ENCODE measurements at regions not wholly inside any gene's neighbourhood (a gene's known extent, or its start where the extent isn't known, plus 50 kb on each side); places are given as distances from the start of the nearest gene placed in this dataset.
"Not testable (repeated sequence)": the region's sequence is repeated elsewhere in the genome, so short reads cannot be mapped to it uniquely, and the experiment has no call there.

DNA sequence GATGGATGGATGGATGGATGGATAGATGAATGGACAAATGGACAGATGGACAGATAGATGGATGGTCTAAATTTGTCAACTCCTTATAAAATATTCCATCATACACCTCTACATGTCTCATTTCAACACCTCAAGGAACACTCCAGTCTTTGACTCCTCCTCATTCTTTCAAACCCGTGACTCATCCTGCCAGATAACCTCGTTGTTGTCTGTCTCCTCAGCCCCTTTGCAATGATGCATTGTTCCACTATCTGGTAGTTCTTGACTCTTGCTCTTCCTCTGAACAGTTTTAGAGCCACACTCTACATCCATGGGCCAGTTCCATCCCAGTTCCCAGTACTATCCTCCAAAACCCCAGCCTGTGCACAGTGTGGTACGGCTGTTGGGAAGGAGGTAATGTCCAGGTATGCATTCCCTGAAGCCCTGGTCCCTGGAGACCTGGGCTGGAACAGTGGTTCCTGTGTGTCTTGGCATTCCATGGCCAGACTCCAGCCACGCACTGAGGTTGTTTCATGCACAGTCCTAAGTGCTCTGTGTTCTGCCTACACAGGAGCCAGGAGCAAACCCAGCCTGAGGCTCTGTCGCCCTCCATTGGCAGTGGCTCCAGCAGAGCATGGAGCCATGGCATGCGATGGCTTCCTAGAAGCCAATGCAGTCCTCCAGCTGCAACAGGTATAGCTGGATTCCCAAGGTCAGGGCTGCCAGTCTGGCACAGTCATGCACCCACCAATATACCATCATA, 105.7 kb downstream of the C17orf67 start:
- Histone ChIP-seq H3K4me1 (ENCODE audit: control insufficient read depth in 2 of 2, insufficient read depth in 2 of 2, low read length in 2 of 2) (no peaks in the 10 kb centered on the region), H2AFZ (ENCODE audit: insufficient read depth, low read depth, low read length, poor library complexity, severe bottlenecking) (no peak overlapping the region), H3K9ac (ENCODE audit: low read length) (no peak overlapping the region), H3K79me2 (ENCODE audit: control insufficient read depth, insufficient read depth, low read length) (no peaks in the 10 kb centered on the region), H3K27me3 (replicated peaks in 1 of 4; ENCODE audit: control extremely low read depth in 1 of 4, control insufficient read depth in 3 of 4, insufficient read depth in 4 of 4, low read length in 3 of 4) (peaks cover 0 to 4% (median 0%) of the 10 kb centered on the region in 4 experiments), H3K9me3 (ENCODE audit: control extremely low read depth in 1 of 3, control insufficient read depth in 2 of 3, insufficient read depth in 1 of 3, low read length in 2 of 3) (no peaks in the 10 kb centered on the region), H4K20me1 (ENCODE audit: control insufficient read depth, insufficient read depth, low read length, poor library complexity, severe bottlenecking) (no peaks in the 10 kb centered on the region), H3K36me3 (replicated peaks in 1 of 2; ENCODE audit: control extremely low read depth in 1 of 2, control insufficient read depth in 1 of 2, extremely low read depth in 1 of 2, insufficient read depth in 2 of 2, low read length in 1 of 2) (no peaks in the 10 kb centered on the region), H3K4me2 (replicated peaks; ENCODE audit: low read depth, low read length, poor library complexity, severe bottlenecking) (no peak overlapping the region), H3K4me3 (ENCODE audit: control extremely low read depth in 1 of 5, extremely low read depth in 1 of 5, insufficient read depth in 1 of 5, low read depth in 2 of 5, low read length in 4 of 5) (no peak overlapping the region), H3K27ac (ENCODE audit: low read length in 2 of 2) (no peak overlapping the region)
- Mint-ChIP-seq H3K9me3 (ENCODE audit: insufficient read depth) (no peaks in the 10 kb centered on the region), H3K4me3 (no peak overlapping the region), H3K4me1 (no peaks in the 10 kb centered on the region), H3K27me3 (peaks cover 15% of the 10 kb centered on the region), H3K27ac (no peak overlapping the region)
- intact Hi-C loops (cut with micrococcal nuclease) = no loop called here
- DNase-seq = no peak
- ChIA-PET POLR2A (no interaction called here), CTCF (no interaction called here)
- no peak for ATAC-seq (ENCODE audit: low read depth)
- 86% methylated on average over 6 of the region's 6 CpGs for WGBS (ENCODE audit: insufficient coverage)
- TF ChIP-seq, protein P1, sequence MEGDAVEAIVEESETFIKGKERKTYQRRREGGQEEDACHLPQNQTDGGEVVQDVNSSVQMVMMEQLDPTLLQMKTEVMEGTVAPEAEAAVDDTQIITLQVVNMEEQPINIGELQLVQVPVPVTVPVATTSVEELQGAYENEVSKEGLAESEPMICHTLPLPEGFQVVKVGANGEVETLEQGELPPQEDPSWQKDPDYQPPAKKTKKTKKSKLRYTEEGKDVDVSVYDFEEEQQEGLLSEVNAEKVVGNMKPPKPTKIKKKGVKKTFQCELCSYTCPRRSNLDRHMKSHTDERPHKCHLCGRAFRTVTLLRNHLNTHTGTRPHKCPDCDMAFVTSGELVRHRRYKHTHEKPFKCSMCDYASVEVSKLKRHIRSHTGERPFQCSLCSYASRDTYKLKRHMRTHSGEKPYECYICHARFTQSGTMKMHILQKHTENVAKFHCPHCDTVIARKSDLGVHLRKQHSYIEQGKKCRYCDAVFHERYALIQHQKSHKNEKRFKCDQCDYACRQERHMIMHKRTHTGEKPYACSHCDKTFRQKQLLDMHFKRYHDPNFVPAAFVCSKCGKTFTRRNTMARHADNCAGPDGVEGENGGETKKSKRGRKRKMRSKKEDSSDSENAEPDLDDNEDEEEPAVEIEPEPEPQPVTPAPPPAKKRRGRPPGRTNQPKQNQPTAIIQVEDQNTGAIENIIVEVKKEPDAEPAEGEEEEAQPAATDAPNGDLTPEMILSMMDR (IDR thresholded peaks at IDR 0.05) = no peak
- no peak for TF ChIP-seq EZH2 (IDR thresholded peaks at IDR 0.05; ENCODE audit: borderline replicate concordance, insufficient read depth, low read depth, low read length, poor library complexity, severe bottlenecking)

DNA sequence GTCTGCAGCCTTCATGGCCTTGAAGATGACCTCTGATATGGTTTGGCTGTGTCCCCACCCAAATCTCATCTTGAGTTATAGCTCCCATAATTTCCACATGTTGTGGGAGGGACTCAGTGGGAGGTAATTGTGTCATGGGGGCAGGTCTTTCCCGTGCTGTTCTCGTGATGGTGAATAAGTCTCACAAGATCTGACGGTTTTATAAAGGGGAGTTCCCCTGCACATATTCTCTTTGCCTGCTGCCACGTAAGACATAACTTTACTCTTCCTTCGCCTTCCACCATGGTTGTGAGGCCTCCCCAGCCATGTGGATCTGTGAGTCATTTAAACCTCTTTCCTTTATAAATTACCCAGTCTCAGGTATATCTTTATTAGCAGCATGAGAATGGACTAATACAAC, 102.6 kb downstream of the C17orf67 start:
- H3K4me3 Mint-ChIP-seq; H3K27ac ChIP-seq (ENCODE audit: low read length in 2 of 2); CTCF ChIA-PET; H3K79me2 ChIP-seq (ENCODE audit: control insufficient read depth, insufficient read depth, low read length); H3K27me3 ChIP-seq (replicated peaks in 1 of 4; ENCODE audit: control extremely low read depth in 1 of 4, control insufficient read depth in 3 of 4, insufficient read depth in 4 of 4, low read length in 3 of 4); H2AFZ ChIP-seq (ENCODE audit: insufficient read depth, low read depth, low read length, poor library complexity, severe bottlenecking); H3K27ac Mint-ChIP-seq; H3K4me1 ChIP-seq (ENCODE audit: control insufficient read depth in 2 of 2, insufficient read depth in 2 of 2, low read length in 2 of 2); H4K20me1 ChIP-seq (ENCODE audit: control insufficient read depth, insufficient read depth, low read length, poor library complexity, severe bottlenecking); H3K9me3 ChIP-seq (ENCODE audit: control extremely low read depth in 1 of 3, control insufficient read depth in 2 of 3, insufficient read depth in 1 of 3, low read length in 2 of 3); H3K9ac ChIP-seq (ENCODE audit: low read length); H3K9me3 Mint-ChIP-seq (ENCODE audit: insufficient read depth); H3K4me1 Mint-ChIP-seq; POLR2A ChIA-PET; H3K36me3 ChIP-seq (replicated peaks in 1 of 2; ENCODE audit: control extremely low read depth in 1 of 2, control insufficient read depth in 1 of 2, extremely low read depth in 1 of 2, insufficient read depth in 2 of 2, low read length in 1 of 2); ATAC-seq (ENCODE audit: low read depth); H3K4me3 ChIP-seq (ENCODE audit: control extremely low read depth in 1 of 5, extremely low read depth in 1 of 5, insufficient read depth in 1 of 5, low read depth in 2 of 5, low read length in 4 of 5); DNase-seq; H3K4me2 ChIP-seq (replicated peaks; ENCODE audit: low read depth, low read length, poor library complexity, severe bottlenecking); intact Hi-C loops (cut with micrococcal nuclease): not testable (repeated sequence)
- 90% methylated on average over 2 of the region's 5 CpGs for WGBS (ENCODE audit: insufficient coverage)
- H3K27me3 Mint-ChIP-seq = peaks cover 12% of the 10 kb centered on the region

All from B cell (primary cell).